IMR-90 (cell line): ENCODE measurements at regions not wholly inside any gene's neighbourhood (a gene's known extent, or its start where the extent isn't known, plus 50 kb on each side); places are given as distances from the start of the nearest gene placed in this dataset.
A peak's percentile ranks its signal among the peaks of the same experiment; 100 is the strongest.

Source experiments
- ATAC-seq: fragments of 200-7000 bp; cut with Tn5 transposase; 2 replicates; pipeline ENCODE4 v1.9.1; 2020; ENCODE audit warnings: low read depth, mild to moderate bottlenecking, moderate library complexity
- BruUV-seq: library from RNA; stranded (reverse); fragments of 400-500 nt; replicated peaks from 2 replicates; lab custom pipeline; 2021; lab: Mats Ljungman, UMichigan
- CTCF ChIA-PET: fragments of 300-600 bp; formaldehyde crosslinking; extraction: SDS; loops from one replicate; lab custom pipeline; 2021; ENCODE audit warnings: antibody characterized with exemption; lab: Yijun Ruan, JAX
- POLR2A ChIA-PET: fragments of 300-600 bp; sonication (Branson Sonifier 250); formaldehyde crosslinking; loops from one replicate; lab custom pipeline; 2022; ENCODE audit warnings: antibody characterized with exemption; ENCODE audit not compliant: unreplicated experiment; lab: Charles Lee
- DNase-seq: peaks from one replicate; pipeline ENCODE4 v3.0.0; 2013
- H2AFZ ChIP-seq: replicated peaks from 2 replicates; pipeline ENCODE3; 2013; ENCODE audit warnings: low read length, mild to moderate bottlenecking; ENCODE audit not compliant: poor library complexity
- H2AK5ac ChIP-seq: 2 replicates; pipeline ENCODE4 v1.6.1; 2013; ENCODE audit warnings: low read depth, low read length, inconsistent platforms
- H2AK9ac ChIP-seq: replicated peaks from 2 replicates; pipeline ENCODE3; 2013; ENCODE audit warnings: mild to moderate bottlenecking, low read depth, low read length, moderate library complexity; ENCODE audit not compliant: poor library complexity
- H2BK120ac ChIP-seq: 2 replicates; pipeline ENCODE4 v1.6.1; 2013; ENCODE audit warnings: low read depth, low read length, inconsistent platforms
- H2BK15ac ChIP-seq: 3 replicates; pipeline ENCODE4 v1.6.1; 2013; ENCODE audit warnings: low read depth, low read length, inconsistent platforms
- H2BK20ac ChIP-seq: 2 replicates; pipeline ENCODE4 v1.6.1; 2013; ENCODE audit warnings: low read depth, mild to moderate bottlenecking, inconsistent platforms, low read length, moderate library complexity
- H2BK5ac ChIP-seq: 2 replicates; pipeline ENCODE4 v1.6.1; 2013; ENCODE audit warnings: mild to moderate bottlenecking, low read depth, low read length, inconsistent platforms; ENCODE audit not compliant: poor library complexity, severe bottlenecking
- H3K14ac ChIP-seq: replicated peaks from 2 replicates; pipeline ENCODE4 v1.6.1; 2013; ENCODE audit warnings: low read depth, low read length, inconsistent platforms
- H3K18ac ChIP-seq: 2 replicates; pipeline ENCODE4 v1.6.1; 2013; ENCODE audit warnings: low read depth, low read length, control low read depth
- H3K23ac ChIP-seq: 2 replicates; pipeline ENCODE4 v1.6.1; 2013; ENCODE audit warnings: low read depth, low read length, inconsistent platforms
- H3K27ac ChIP-seq: 2 replicates; pipeline ENCODE4 v1.5.1; 2013; ENCODE audit warnings: mild to moderate bottlenecking, control low read depth, low read length; ENCODE audit not compliant: insufficient read depth
- H3K27me3 ChIP-seq: 2 replicates; pipeline ENCODE4 v1.6.1; 2013; ENCODE audit warnings: low read length; ENCODE audit not compliant: control insufficient read depth, insufficient read depth
- H3K36me3 ChIP-seq: 2 replicates; pipeline ENCODE4 v1.6.1; 2013; ENCODE audit warnings: low read length, mixed read lengths; ENCODE audit not compliant: control insufficient read depth, insufficient read depth
- H3K4ac ChIP-seq: 2 replicates; pipeline ENCODE4 v1.6.1; 2013; ENCODE audit warnings: low read depth, low read length, inconsistent platforms
- H3K4me1 ChIP-seq: 2 replicates; pipeline ENCODE4 v1.6.1; 2013; ENCODE audit warnings: low read length, mixed read lengths; ENCODE audit not compliant: control insufficient read depth, insufficient read depth
- H3K4me2 ChIP-seq: 2 replicates; pipeline ENCODE4 v1.6.1; 2013; ENCODE audit warnings: low read depth, mild to moderate bottlenecking, control low read depth, low read length, moderate library complexity
- H3K4me3 ChIP-seq: 2 replicates; pipeline ENCODE4 v1.5.1; 2013; ENCODE audit warnings: low read depth, mild to moderate bottlenecking, control low read depth, low read length, moderate library complexity; ENCODE audit not compliant: insufficient read depth
- H3K56ac ChIP-seq: 2 replicates; pipeline ENCODE4 v1.6.1; 2013; ENCODE audit warnings: low read length, inconsistent platforms; ENCODE audit not compliant: insufficient read depth; ENCODE audit errors: extremely low read depth
- H3K79me1 ChIP-seq, 2 experiments: 2 replicates each; pipeline ENCODE4 v1.6.1; 2013; ENCODE audit warnings: low read length in 2 of 2, inconsistent platforms in 1 of 2, low read depth in 1 of 2
- H3K9ac ChIP-seq: 2 replicates; pipeline ENCODE4 v1.6.1; 2013; ENCODE audit warnings: low read depth, low read length, control low read depth
- H3K9me1 ChIP-seq: 2 replicates; pipeline ENCODE4 v1.6.1; 2013; ENCODE audit warnings: low read length, inconsistent platforms; ENCODE audit not compliant: insufficient read depth
- H3K9me3 ChIP-seq: 2 replicates; pipeline ENCODE4 v1.6.1; 2013; ENCODE audit warnings: low read length; ENCODE audit not compliant: control insufficient read depth, insufficient read depth
- H4K20me1 ChIP-seq: 2 replicates; pipeline ENCODE4 v1.6.1; 2013; ENCODE audit warnings: low read length, inconsistent platforms; ENCODE audit not compliant: insufficient read depth
- H4K5ac ChIP-seq: 2 replicates; pipeline ENCODE4 v1.6.1; 2013; ENCODE audit warnings: mild to moderate bottlenecking, low read depth, low read length, control low read depth
- H4K8ac ChIP-seq, 2 experiments: 2 replicates each; pipeline ENCODE4 v1.6.1; 2013; ENCODE audit warnings: low read depth in 2 of 2, low read length in 2 of 2, control low read depth in 1 of 2, inconsistent platforms in 1 of 2
- H4K91ac ChIP-seq: 2 replicates; pipeline ENCODE4 v1.6.1; 2013; ENCODE audit warnings: low read depth, low read length, inconsistent platforms; ENCODE audit not compliant: insufficient read depth
- CHD1 ChIP-seq: IDR thresholded peaks from 2 replicates; pipeline ENCODE4 v1.6.1; 2012; ENCODE audit warnings: low read depth, low read length, improper control_type of control experiment
- MAZ ChIP-seq: IDR thresholded peaks from 2 replicates; pipeline ENCODE4 v1.6.1; 2012; ENCODE audit warnings: low read depth, mild to moderate bottlenecking, low read length, improper control_type of control experiment, moderate library complexity, borderline replicate concordance
- NFE2L2 ChIP-seq: fragments of 150-350 bp; IDR thresholded peaks from 2 replicates; pipeline ENCODE4 v1.6.1; 2016; ENCODE audit warnings: low read depth, mild to moderate bottlenecking, low read length
- USF2 ChIP-seq: fragments of 150-350 bp; IDR thresholded peaks from 2 replicates; pipeline ENCODE4 v1.6.1; 2017; ENCODE audit warnings: mild to moderate bottlenecking, antibody characterized with exemption, low read length, low read depth
- WGBS, 2 experiments: methylation state at CpG; one replicate each; pipeline versions ENCODE4 v1.1.5 to v1.1.7; 2013; ENCODE audit warnings: missing lambda C conversion rate in 2 of 2; ENCODE audit not compliant: insufficient read length in 1 of 2; ENCODE audit errors: extremely low coverage in 2 of 2; 5-methylcytosine and 5-hydroxymethylcytosine counted together
- dilution Hi-C: fragments of 300-500 bp; cut with HindIII; formaldehyde crosslinking; loops from one replicate; pipeline ENCODE4 v1.14.3; 2018; ENCODE audit warnings: low sequenced_read_pairs; ENCODE audit not compliant: unreplicated experiment
- in situ Hi-C: fragments of 300-500 bp; cut with MboI; formaldehyde crosslinking; loops from 3 replicates; pipeline ENCODE4 v1.14.3; 2019; ENCODE audit warnings: low sequenced_read_pairs, inconsistent platforms, mixed read lengths
- intact Hi-C: fragments of 100-400 bp; cut with micrococcal nuclease; formaldehyde crosslinking; loops from 2 replicates; pipeline ENCODE4 v1.10.0; 2022

GRCh38 chr6:150684714-150685459, 85.2 kb downstream of the PLEKHG1 start:
- H4K20me1 ChIP-seq, result no peaks in the 10 kb centered on the region

More at GRCh38 chr6:150684714-150685459, 85.2 kb downstream of the PLEKHG1 start:
- DNase-seq (no peak), ATAC-seq (no peak)
- H3K9me1 ChIP-seq, result no peaks in the 10 kb centered on the region
- no peak overlapping the region for H3K4ac ChIP-seq
- H2AK9ac ChIP-seq, result no peak overlapping the region
- H3K56ac ChIP-seq, result no peak overlapping the region
- H3K9ac ChIP-seq, result no peak overlapping the region
- H3K4me1 ChIP-seq, result no peaks in the 10 kb centered on the region
- ChIA-PET POLR2A (no interaction called here), CTCF (interaction anchor here (1.5 kb wide), 1 partner anchor 12 kb away, joined by 3 read pairs; no protein-coding TSS in a partner anchor)
- H3K18ac ChIP-seq, result no peak overlapping the region
- no TSS peak for BruUV-seq
- no peak overlapping the region for H2BK20ac ChIP-seq
- H3K27me3 ChIP-seq, result no peaks in the 10 kb centered on the region; the same call in 1 of the 2 replicates
- H2BK5ac ChIP-seq, result no peak overlapping the region
- 51% methylated on average over 2 of the region's 13 CpGs; no CpG with 5 or more reads in 1 of the 2 experiments for WGBS, 2 experiments
- in situ Hi-C loops, result no loop called here
- TF ChIP-seq CHD1 (no peak), NFE2L2 (no peak), USF2 (no peak), MAZ (no peak)
- H3K36me3 ChIP-seq, result no peaks in the 10 kb centered on the region
- no peak overlapping the region for H4K91ac ChIP-seq
- H4K5ac ChIP-seq, result no peak overlapping the region
- no peak overlapping the region for H3K27ac ChIP-seq
- no peak overlapping the region for H2BK15ac ChIP-seq
- H2BK120ac ChIP-seq, result no peak overlapping the region
- no peak overlapping the region for H3K14ac ChIP-seq
- intact Hi-C loops, result no loop called here
- no peaks in the 10 kb centered on the region for H3K9me3 ChIP-seq
- no peak overlapping the region for H2AK5ac ChIP-seq
- H3K79me1 ChIP-seq, result no peaks in the 10 kb centered on the region
- H4K8ac ChIP-seq, result no peak overlapping the region
- no peak overlapping the region for H3K4me3 ChIP-seq
- no peak overlapping the region for H3K4me2 ChIP-seq
- no peak overlapping the region for H3K23ac ChIP-seq
- H2AFZ ChIP-seq, result peak overlapping the region; percentile 51
- dilution Hi-C loops, result no loop called here
